Coronary artery (tissue), 2 donors: ENCODE measurements at regions not wholly inside any gene's neighbourhood (a gene's known extent, or its start where the extent isn't known, plus 50 kb on each side); places are given as distances from the start of the nearest gene placed in this dataset.

Experiments used
- DNase-seq: peaks from one replicate; pipeline ENCODE4 v3.0.0-alpha.2; 2017; ENCODE audit warnings: low spot score
- H3K27ac ChIP-seq, 2 donors: fragments of 200-600 bp; sonication (generic); one replicate each; pipeline ENCODE4 v1.5.1; 2016 to 2019
- H3K4me3 ChIP-seq: fragments of 200-600 bp; sonication (generic); 2 replicates; pipeline ENCODE4 v1.5.1; 2016; ENCODE audit warnings: mild to moderate bottlenecking, moderate library complexity
- TF ChIP-seq, protein P1 (sequence below): fragments of 200-600 bp; sonication (generic); IDR thresholded peaks from one replicate; pipeline ENCODE4 v1.5.1; 2019; ENCODE audit warnings: antibody characterized with exemption

GRCh38 chr2:47687856-47688255 is 95.1 kb upstream of the MSH6 start:
- Histone ChIP-seq H3K4me3 (no peak overlapping the region), H3K27ac (no peak overlapping the region)
- DNase-seq: no peak
- TF ChIP-seq, protein P1, sequence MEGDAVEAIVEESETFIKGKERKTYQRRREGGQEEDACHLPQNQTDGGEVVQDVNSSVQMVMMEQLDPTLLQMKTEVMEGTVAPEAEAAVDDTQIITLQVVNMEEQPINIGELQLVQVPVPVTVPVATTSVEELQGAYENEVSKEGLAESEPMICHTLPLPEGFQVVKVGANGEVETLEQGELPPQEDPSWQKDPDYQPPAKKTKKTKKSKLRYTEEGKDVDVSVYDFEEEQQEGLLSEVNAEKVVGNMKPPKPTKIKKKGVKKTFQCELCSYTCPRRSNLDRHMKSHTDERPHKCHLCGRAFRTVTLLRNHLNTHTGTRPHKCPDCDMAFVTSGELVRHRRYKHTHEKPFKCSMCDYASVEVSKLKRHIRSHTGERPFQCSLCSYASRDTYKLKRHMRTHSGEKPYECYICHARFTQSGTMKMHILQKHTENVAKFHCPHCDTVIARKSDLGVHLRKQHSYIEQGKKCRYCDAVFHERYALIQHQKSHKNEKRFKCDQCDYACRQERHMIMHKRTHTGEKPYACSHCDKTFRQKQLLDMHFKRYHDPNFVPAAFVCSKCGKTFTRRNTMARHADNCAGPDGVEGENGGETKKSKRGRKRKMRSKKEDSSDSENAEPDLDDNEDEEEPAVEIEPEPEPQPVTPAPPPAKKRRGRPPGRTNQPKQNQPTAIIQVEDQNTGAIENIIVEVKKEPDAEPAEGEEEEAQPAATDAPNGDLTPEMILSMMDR: no peak

DNA sequence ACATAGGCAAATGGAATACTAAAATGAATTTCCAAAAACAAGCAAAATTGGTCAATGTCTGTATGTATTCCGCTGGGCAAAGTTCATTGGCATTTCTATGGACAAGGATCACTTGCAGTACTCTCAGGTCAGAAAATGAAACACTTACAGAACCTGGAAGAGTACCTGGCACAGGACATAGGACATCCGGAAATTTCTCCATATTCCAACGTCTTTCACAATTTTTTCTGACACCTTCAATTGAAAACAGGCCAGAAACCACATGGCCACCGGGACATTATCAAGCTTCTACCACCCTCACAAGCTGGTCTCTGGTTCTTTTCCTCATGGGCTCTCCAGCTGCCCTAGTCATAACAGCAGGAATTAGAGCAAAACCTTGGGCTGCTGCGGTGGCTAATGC is 96.9 kb upstream of the MSH6 start:
- no peak overlapping the region for H3K27ac ChIP-seq
- no peak for DNase-seq
- TF ChIP-seq, protein P1: no peak
- no peak overlapping the region for H3K4me3 ChIP-seq

GRCh38 chr2:47682216-47682749 is 100.7 kb upstream of the MSH6 start:
- Histone ChIP-seq H3K27ac (no peak overlapping the region), H3K4me3 (no peak overlapping the region)
- DNase-seq: no peak
- TF ChIP-seq, protein P1: no peak

DNA sequence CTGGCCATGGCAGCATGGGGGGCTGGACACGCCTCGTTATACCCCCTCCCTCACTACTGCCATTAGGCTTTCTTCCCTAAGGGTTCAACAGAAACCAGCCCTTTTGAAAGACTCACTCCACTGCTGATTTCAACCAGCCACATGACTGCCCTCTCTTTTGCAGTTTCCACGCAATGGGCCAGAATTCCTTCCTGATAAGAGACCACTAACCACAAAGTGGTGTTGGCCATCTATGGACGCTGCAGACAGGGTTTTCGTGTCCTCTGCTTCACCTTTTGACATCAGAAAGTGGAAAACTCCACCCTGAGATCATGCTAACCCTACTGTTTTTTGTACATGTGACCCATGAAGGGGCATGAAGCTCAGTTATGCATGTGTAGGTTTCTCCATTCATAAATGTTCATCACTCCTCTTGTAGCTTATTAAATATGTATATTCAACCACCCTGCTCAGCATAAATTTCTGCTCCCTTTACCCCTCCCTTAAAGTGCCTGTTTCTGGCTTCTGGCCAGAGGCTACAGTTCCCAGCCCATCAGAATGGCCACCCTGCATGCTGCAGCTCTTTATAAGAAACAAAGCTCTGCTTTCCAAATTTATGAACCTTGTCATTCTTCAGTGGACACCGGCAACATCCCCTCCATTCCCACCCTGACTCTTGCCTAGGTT is 105.6 kb upstream of the KCNK12 start:
- TF ChIP-seq, protein P1: no peak
- no peak for DNase-seq
- Histone ChIP-seq H3K27ac (no peak overlapping the region), H3K4me3 (no peak overlapping the region)

- TF ChIP-seq, protein P1: no peak
- Histone ChIP-seq H3K4me3 (no peak overlapping the region), H3K27ac (no peak overlapping the region)
- no peak for DNase-seq
Measured at GRCh38 chr2:47675196-47675825, 104.5 kb upstream of the KCNK12 start.

- TF ChIP-seq, protein P1: no peak
- no peak for DNase-seq
- Histone ChIP-seq H3K4me3 (no peak overlapping the region), H3K27ac (no peak overlapping the region)
Measured at GRCh38 chr2:47666332-47666731, 95.5 kb upstream of the KCNK12 start.

DNA sequence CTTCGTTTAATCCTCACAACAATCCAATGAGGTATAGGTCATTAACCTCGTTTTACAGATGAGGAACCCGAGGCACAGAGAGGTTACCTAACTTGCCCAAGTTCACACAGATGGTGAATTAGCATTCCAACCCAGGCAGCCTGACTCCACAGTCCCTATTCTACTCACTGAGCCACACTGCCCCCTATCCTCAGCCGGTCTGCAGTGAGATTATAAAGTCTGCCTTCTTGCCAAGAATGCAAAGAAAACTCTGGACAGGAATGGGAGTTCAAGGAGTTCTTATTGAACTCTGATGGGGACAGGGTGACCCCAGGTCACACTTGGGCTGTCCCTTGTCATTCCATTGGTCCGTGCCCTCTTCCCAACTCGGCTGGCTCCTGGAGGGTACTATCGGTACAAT is 94.0 kb upstream of the KCNK12 start:
- TF ChIP-seq, protein P1: no peak
- Histone ChIP-seq H3K4me3 (no peak overlapping the region), H3K27ac (no peak overlapping the region)
- no peak for DNase-seq
